Hepatocyte (in vitro differentiated cells): ENCODE measurements at regions not wholly inside any gene's neighbourhood (a gene's known extent, or its start where the extent isn't known, plus 50 kb on each side); places are given as distances from the start of the nearest gene placed in this dataset.

Experiments used
- EZH2 ChIP-seq: fragments of 200-600 bp; sonication (generic); IDR thresholded peaks from 2 replicates; pipeline ENCODE4 v1.6.1; 2016; ENCODE audit warnings: antibody characterized with exemption, mild to moderate bottlenecking, borderline replicate concordance
- EZH2phosphoT487 ChIP-seq: fragments of 200-600 bp; sonication (generic); IDR thresholded peaks from one replicate; pipeline ENCODE4 v1.6.1; 2018; ENCODE audit warnings: antibody characterized with exemption, mild to moderate bottlenecking, low read depth, moderate library complexity; ENCODE audit not compliant: unreplicated experiment, severe bottlenecking
- TF ChIP-seq, protein P1 (sequence below): fragments of 200-600 bp; sonication (generic); IDR thresholded peaks from 2 replicates; pipeline ENCODE4 v1.5.1; 2016; ENCODE audit warnings: antibody characterized with exemption, mild to moderate bottlenecking; ENCODE audit not compliant: poor library complexity

DNA sequence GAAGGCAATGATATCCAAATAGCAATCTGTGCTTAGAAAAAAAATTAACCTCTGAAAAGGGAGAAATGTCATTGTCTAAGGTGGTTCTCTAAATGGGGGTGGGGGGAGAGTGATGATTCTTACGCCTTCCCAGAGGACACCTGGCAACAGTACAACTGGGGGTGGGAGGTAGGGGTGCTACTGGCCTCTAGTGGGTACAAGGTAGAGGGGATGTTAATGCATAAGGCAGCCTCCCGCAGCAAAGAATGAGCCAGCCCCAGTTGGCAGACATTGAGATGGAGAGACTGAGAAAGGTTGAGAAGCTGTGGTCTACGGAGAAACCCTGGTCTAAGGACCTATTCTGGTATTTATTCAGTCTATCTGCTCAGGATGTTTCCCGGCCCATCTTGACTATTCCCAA is 472.2 kb upstream of the RUNX1 start:
- TF ChIP-seq, protein P1, sequence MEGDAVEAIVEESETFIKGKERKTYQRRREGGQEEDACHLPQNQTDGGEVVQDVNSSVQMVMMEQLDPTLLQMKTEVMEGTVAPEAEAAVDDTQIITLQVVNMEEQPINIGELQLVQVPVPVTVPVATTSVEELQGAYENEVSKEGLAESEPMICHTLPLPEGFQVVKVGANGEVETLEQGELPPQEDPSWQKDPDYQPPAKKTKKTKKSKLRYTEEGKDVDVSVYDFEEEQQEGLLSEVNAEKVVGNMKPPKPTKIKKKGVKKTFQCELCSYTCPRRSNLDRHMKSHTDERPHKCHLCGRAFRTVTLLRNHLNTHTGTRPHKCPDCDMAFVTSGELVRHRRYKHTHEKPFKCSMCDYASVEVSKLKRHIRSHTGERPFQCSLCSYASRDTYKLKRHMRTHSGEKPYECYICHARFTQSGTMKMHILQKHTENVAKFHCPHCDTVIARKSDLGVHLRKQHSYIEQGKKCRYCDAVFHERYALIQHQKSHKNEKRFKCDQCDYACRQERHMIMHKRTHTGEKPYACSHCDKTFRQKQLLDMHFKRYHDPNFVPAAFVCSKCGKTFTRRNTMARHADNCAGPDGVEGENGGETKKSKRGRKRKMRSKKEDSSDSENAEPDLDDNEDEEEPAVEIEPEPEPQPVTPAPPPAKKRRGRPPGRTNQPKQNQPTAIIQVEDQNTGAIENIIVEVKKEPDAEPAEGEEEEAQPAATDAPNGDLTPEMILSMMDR: no peak
- TF ChIP-seq EZH2 (no peak), EZH2phosphoT487 (no peak)
